ENCODE measurements at regions not wholly inside any gene's neighbourhood (a gene's known extent, or its start where the extent isn't known, plus 50 kb on each side); places are given as distances from the start of the nearest gene placed in this dataset.

DNA sequence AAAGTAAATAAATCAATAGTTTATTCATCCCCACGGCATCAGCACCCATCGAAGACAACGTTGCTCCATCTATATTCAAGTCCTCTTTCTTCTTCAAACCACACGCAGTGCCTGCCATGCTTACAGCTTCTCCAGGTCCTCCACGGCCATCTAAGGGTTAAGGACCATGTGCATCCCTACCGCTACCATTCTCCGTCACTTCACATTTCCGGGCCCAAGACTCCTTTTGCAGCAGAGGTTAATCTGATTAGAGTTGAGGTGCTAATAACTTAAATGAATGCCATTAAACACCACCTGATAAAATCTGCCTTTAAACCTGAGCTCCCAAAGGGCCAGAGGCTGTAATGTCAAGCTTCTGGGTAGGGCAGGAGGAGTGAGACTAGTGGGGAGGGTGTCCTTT lies 79.7 kb upstream of the CCND2 start:
- Histone ChIP-seq H3K4me2 (ENCODE audit: low read length) (no peak overlapping the region), H3K4me3 (ENCODE audit: low read depth, low read length, poor library complexity, severe bottlenecking) (no peak overlapping the region), H3K9me2 (ENCODE audit: insufficient read depth, low read length) (no peaks in the 10 kb centered on the region), H2AFZ (ENCODE audit: low read length) (no peak overlapping the region), H3K4me1 (ENCODE audit: insufficient read depth, low read length, poor library complexity, severe bottlenecking) (no peaks in the 10 kb centered on the region), H3K27ac (ENCODE audit: low read depth, low read length, poor library complexity, severe bottlenecking) (no peak overlapping the region), H4K20me1 (ENCODE audit: insufficient read depth, low read length) (no peaks in the 10 kb centered on the region), H3K9me3 (ENCODE audit: low read length) (no peaks in the 10 kb centered on the region), H3K79me2 (ENCODE audit: insufficient read depth, low read depth, low read length) (no peaks in the 10 kb centered on the region), H3K36me3 (ENCODE audit: insufficient read depth, low read length) (no peaks in the 10 kb centered on the region)
- CTCF ChIA-PET (ENCODE audit: unreplicated experiment) = no interaction called here
- DNase-seq (ENCODE audit: low spot score) = no peak
- BruUV-seq (replicated peaks) = no TSS peak
- intact Hi-C loops (cut with micrococcal nuclease; ENCODE audit: unreplicated experiment) = no loop called here
- TF ChIP-seq, protein P1, sequence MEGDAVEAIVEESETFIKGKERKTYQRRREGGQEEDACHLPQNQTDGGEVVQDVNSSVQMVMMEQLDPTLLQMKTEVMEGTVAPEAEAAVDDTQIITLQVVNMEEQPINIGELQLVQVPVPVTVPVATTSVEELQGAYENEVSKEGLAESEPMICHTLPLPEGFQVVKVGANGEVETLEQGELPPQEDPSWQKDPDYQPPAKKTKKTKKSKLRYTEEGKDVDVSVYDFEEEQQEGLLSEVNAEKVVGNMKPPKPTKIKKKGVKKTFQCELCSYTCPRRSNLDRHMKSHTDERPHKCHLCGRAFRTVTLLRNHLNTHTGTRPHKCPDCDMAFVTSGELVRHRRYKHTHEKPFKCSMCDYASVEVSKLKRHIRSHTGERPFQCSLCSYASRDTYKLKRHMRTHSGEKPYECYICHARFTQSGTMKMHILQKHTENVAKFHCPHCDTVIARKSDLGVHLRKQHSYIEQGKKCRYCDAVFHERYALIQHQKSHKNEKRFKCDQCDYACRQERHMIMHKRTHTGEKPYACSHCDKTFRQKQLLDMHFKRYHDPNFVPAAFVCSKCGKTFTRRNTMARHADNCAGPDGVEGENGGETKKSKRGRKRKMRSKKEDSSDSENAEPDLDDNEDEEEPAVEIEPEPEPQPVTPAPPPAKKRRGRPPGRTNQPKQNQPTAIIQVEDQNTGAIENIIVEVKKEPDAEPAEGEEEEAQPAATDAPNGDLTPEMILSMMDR (conservative IDR thresholded peaks at IDR 0.05; ENCODE audit: low read length) = no peak
- no peak for TF ChIP-seq EZH2phosphoT487 (IDR thresholded peaks at IDR 0.05; ENCODE audit: borderline replicate concordance, low read depth, low read length)
- POLR2A ChIA-PET = interaction anchor here (0.9 kb wide), 1 partner anchor 20 kb away, joined by 3 read pairs; no protein-coding TSS in a partner anchor

DNA sequence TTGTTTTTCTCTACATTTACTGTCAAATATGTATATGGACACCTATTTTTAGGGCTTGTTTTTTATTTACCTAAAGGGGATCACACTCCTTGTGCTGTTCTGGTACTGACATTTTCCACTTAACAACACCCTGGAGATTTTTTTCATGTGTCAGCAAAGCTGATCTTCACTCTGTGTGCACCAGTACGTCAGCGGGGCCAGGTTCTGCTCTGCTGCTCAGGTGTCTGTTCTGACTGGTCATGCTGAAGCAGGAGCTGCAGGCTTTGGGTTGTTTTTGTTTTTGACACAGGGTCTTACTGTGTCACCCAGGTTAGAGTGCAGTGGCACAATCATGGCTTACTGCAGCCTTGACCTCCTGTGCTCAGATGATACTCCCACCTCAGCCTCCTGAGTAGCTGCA lies 81.9 kb upstream of the CCND2 start:
- POLR2A ChIA-PET = no interaction called here
- CTCF ChIA-PET (ENCODE audit: unreplicated experiment) = interaction anchor here (0.6 kb wide), 1 partner anchor 10 kb away, joined by 3 read pairs; no protein-coding TSS in a partner anchor

DNA sequence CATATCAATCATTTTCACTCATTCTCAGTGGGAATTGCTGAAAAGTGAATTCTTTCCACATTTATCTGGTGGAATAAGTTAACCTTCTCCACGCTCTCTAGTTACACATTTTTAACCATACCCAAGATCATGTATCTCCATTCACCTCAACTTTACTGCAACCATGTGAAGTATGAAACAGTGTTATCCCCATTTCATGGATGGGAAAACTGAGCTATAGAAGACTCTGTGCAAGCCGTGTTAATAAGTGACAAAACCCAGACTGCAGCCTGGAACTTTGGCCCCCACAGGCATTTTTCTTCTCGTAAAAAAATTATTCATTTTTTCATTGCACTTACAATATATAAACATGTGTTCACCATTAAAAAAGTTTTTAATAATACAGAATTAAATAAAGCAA lies 82.4 kb upstream of the CCND2 start:
- ChIA-PET CTCF (ENCODE audit: unreplicated experiment) (no interaction called here), POLR2A (no interaction called here)
- no peak overlapping the region for H3K4me3 ChIP-seq (ENCODE audit: low read depth, low read length, poor library complexity, severe bottlenecking)
- H2AFZ ChIP-seq (ENCODE audit: low read length) = no peak overlapping the region
- H4K20me1 ChIP-seq (ENCODE audit: insufficient read depth, low read length) = no peaks in the 10 kb centered on the region
- no peaks in the 10 kb centered on the region for H3K9me2 ChIP-seq (ENCODE audit: insufficient read depth, low read length)
- no peak overlapping the region for H3K4me2 ChIP-seq (ENCODE audit: low read length)
- no peaks in the 10 kb centered on the region for H3K4me1 ChIP-seq (ENCODE audit: insufficient read depth, low read length, poor library complexity, severe bottlenecking)
- BruUV-seq (replicated peaks) = no TSS peak
- TF ChIP-seq EZH2phosphoT487 (IDR thresholded peaks at IDR 0.05; ENCODE audit: borderline replicate concordance, low read depth, low read length) = no peak
- TF ChIP-seq, protein P1 (conservative IDR thresholded peaks at IDR 0.05; ENCODE audit: low read length) = no peak
- intact Hi-C loops (cut with micrococcal nuclease; ENCODE audit: unreplicated experiment) = no loop called here
- H3K9me3 ChIP-seq (ENCODE audit: low read length) = no peaks in the 10 kb centered on the region
- H3K79me2 ChIP-seq (ENCODE audit: insufficient read depth, low read depth, low read length) = no peaks in the 10 kb centered on the region
- H3K36me3 ChIP-seq (ENCODE audit: insufficient read depth, low read length) = no peaks in the 10 kb centered on the region
- no peak for DNase-seq (ENCODE audit: low spot score)
- H3K27ac ChIP-seq (ENCODE audit: low read depth, low read length, poor library complexity, severe bottlenecking) = no peak overlapping the region

More for the DNA sequence above, 81.9 kb upstream of the CCND2 start:
- Histone ChIP-seq H3K27ac (ENCODE audit: low read depth, low read length, poor library complexity, severe bottlenecking) (no peak overlapping the region), H3K4me2 (ENCODE audit: low read length) (no peak overlapping the region), H3K79me2 (ENCODE audit: insufficient read depth, low read depth, low read length) (no peaks in the 10 kb centered on the region), H4K20me1 (ENCODE audit: insufficient read depth, low read length) (no peaks in the 10 kb centered on the region), H3K4me1 (ENCODE audit: insufficient read depth, low read length, poor library complexity, severe bottlenecking) (no peaks in the 10 kb centered on the region), H3K9me3 (ENCODE audit: low read length) (no peaks in the 10 kb centered on the region), H3K4me3 (ENCODE audit: low read depth, low read length, poor library complexity, severe bottlenecking) (no peak overlapping the region), H3K36me3 (ENCODE audit: insufficient read depth, low read length) (no peaks in the 10 kb centered on the region), H3K9me2 (ENCODE audit: insufficient read depth, low read length) (no peaks in the 10 kb centered on the region), H2AFZ (ENCODE audit: low read length) (no peak overlapping the region)
- intact Hi-C loops (cut with micrococcal nuclease; ENCODE audit: unreplicated experiment) = no loop called here
- BruUV-seq (replicated peaks) = no TSS peak
- DNase-seq (ENCODE audit: low spot score) = no peak
- TF ChIP-seq EZH2phosphoT487 (IDR thresholded peaks at IDR 0.05; ENCODE audit: borderline replicate concordance, low read depth, low read length) = no peak
